Endothelial cell of umbilical vein (primary cell): ENCODE measurements at regions not wholly inside any gene's neighbourhood (a gene's known extent, or its start where the extent isn't known, plus 50 kb on each side); places are given as distances from the start of the nearest gene placed in this dataset.

ENCODE experiments used
- CTCF ChIP-seq, 2 donors: IDR thresholded peaks; 1 replicate in 1 of 2; 2 replicates in 1 of 2; pipeline ENCODE4 v1.5.1; 2011; ENCODE audit warnings: low read length in 2 of 2, mild to moderate bottlenecking in 2 of 2, moderate library complexity in 2 of 2, control low read depth in 1 of 2, inconsistent platforms in 1 of 2, low read depth in 1 of 2; ENCODE audit not compliant: insufficient read depth in 1 of 2; ENCODE audit errors: extremely low read depth in 1 of 2
- EZH2 ChIP-seq: IDR thresholded peaks from 2 replicates; pipeline ENCODE4 v1.6.1; 2012; ENCODE audit warnings: borderline replicate concordance, low read depth, mild to moderate bottlenecking, moderate library complexity, low read length, inconsistent platforms; ENCODE audit not compliant: severe bottlenecking
- GATA2 ChIP-seq: IDR thresholded peaks from 2 replicates; pipeline ENCODE4 v1.7.0; 2011; ENCODE audit warnings: low read depth, mild to moderate bottlenecking, moderate library complexity, mixed read lengths, low read length; ENCODE audit not compliant: insufficient read length, insufficient read depth
- MYC ChIP-seq: IDR thresholded peaks from one replicate; pipeline ENCODE4 v1.6.1; 2011; ENCODE audit warnings: mild to moderate bottlenecking, low read depth, low read length
- POLR2A ChIP-seq: IDR thresholded peaks from 2 replicates; pipeline ENCODE4 v1.6.1; 2012; ENCODE audit warnings: low read depth, mild to moderate bottlenecking, control low read depth, low read length
- TF ChIP-seq, protein P1 (sequence below): IDR thresholded peaks from 2 replicates; pipeline ENCODE4 v1.6.1; 2011; ENCODE audit not compliant: insufficient read depth, insufficient read length

- no peak for TF ChIP-seq GATA2
- TF ChIP-seq CTCF (IDR thresholded peaks at IDR 0.05; ENCODE audit: extremely low read depth in 1 of 2, insufficient read depth in 1 of 2, low read depth in 1 of 2, low read length in 2 of 2): no peak
- TF ChIP-seq MYC: no peak
- no peak for TF ChIP-seq POLR2A
- no peak for TF ChIP-seq EZH2
- TF ChIP-seq, protein P1, sequence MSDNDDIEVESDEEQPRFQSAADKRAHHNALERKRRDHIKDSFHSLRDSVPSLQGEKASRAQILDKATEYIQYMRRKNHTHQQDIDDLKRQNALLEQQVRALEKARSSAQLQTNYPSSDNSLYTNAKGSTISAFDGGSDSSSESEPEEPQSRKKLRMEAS: no peak
Measured at GRCh38 chr2:6308986-6309385, 556.7 kb downstream of the CMPK2 start.
